Fibroblast of mammary gland (primary cell): ENCODE measurements at regions not wholly inside any gene's neighbourhood (a gene's known extent, or its start where the extent isn't known, plus 50 kb on each side); places are given as distances from the start of the nearest gene placed in this dataset.

Experiments used
- DNase-seq: peaks from one replicate; pipeline ENCODE4 v3.0.0-alpha.2; 2010; ENCODE audit warnings: low read depth
- H3K4me3 ChIP-seq: 2 replicates; pipeline ENCODE4 v1.5.1; 2011; ENCODE audit warnings: low read depth, mild to moderate bottlenecking, low read length, moderate library complexity; ENCODE audit not compliant: control insufficient read depth
- CTCF ChIP-seq: conservative IDR thresholded peaks from 2 replicates; pipeline ENCODE4 v1.5.1; 2011; ENCODE audit warnings: low read depth, low read length, inconsistent platforms; ENCODE audit not compliant: control insufficient read depth, insufficient read depth

- no peak for DNase-seq
- H3K4me3 ChIP-seq: no peak overlapping the region
- no peak for TF ChIP-seq CTCF
Measured at GRCh38 chr20:48092596-48093280, 307.5 kb upstream of the SULF2 start.

GRCh38 chr20:48090784-48091183 lies 305.5 kb upstream of the SULF2 start:
- no peak for DNase-seq
- no peak for TF ChIP-seq CTCF
- H3K4me3 ChIP-seq: no peak overlapping the region

- no peak overlapping the region for H3K4me3 ChIP-seq
- DNase-seq: no peak
- no peak for TF ChIP-seq CTCF
Measured at GRCh38 chr20:48090314-48090713, 305.0 kb upstream of the SULF2 start.

GRCh38 chr20:48080583-48080982 lies 295.3 kb upstream of the SULF2 start:
- no peak for TF ChIP-seq CTCF
- no peak overlapping the region for H3K4me3 ChIP-seq
- DNase-seq: no peak

GRCh38 chr20:48079028-48079427 lies 293.7 kb upstream of the SULF2 start:
- TF ChIP-seq CTCF: no peak
- H3K4me3 ChIP-seq: no peak overlapping the region
- DNase-seq: no peak

- TF ChIP-seq CTCF: no peak
- no peak overlapping the region for H3K4me3 ChIP-seq
- no peak for DNase-seq
Measured at GRCh38 chr20:48076747-48077146, 291.5 kb upstream of the SULF2 start.

GRCh38 chr20:48076247-48076646 lies 291.0 kb upstream of the SULF2 start:
- no peak for TF ChIP-seq CTCF
- no peak overlapping the region for H3K4me3 ChIP-seq
- DNase-seq: no peak
